H9 (cell line): ENCODE measurements at regions not wholly inside any gene's neighbourhood (a gene's known extent, or its start where the extent isn't known, plus 50 kb on each side); places are given as distances from the start of the nearest gene placed in this dataset.
A peak's percentile ranks its signal among the peaks of the same experiment; 100 is the strongest.

Experiments used
- DNase-seq: peaks from one replicate; pipeline ENCODE4 v3.0.0-alpha.2; 2017
- H2AFZ ChIP-seq: one replicate; pipeline ENCODE4 v1.6.1; 2013; ENCODE audit warnings: mild to moderate bottlenecking, low read length, control low read depth, moderate library complexity
- H2AK5ac ChIP-seq: 2 replicates; pipeline ENCODE4 v1.6.1; 2013; ENCODE audit warnings: low read length, control low read depth, mixed read lengths; ENCODE audit not compliant: insufficient read length
- H2BK120ac ChIP-seq: one replicate; pipeline ENCODE4 v1.6.1; 2013; ENCODE audit warnings: low read depth, mild to moderate bottlenecking, low read length, control low read depth, inconsistent platforms; ENCODE audit not compliant: poor library complexity, severe bottlenecking
- H2BK12ac ChIP-seq: 2 replicates; pipeline ENCODE4 v1.6.1; 2013; ENCODE audit warnings: low read length, control low read depth, mixed read lengths, low read depth; ENCODE audit not compliant: insufficient read length
- H2BK15ac ChIP-seq: 2 replicates; pipeline ENCODE4 v1.6.1; 2013; ENCODE audit warnings: low read depth, low read length, control low read depth
- H2BK20ac ChIP-seq: one replicate; pipeline ENCODE4 v1.6.1; 2013; ENCODE audit warnings: low read depth, mild to moderate bottlenecking, low read length, control low read depth, inconsistent platforms; ENCODE audit not compliant: poor library complexity, severe bottlenecking
- H2BK5ac ChIP-seq: 2 replicates; pipeline ENCODE4 v1.6.1; 2013; ENCODE audit warnings: low read length, control low read depth, mixed read lengths; ENCODE audit not compliant: insufficient read length
- H3K14ac ChIP-seq: 2 replicates; pipeline ENCODE4 v1.6.1; 2013; ENCODE audit warnings: low read length, control low read depth; ENCODE audit not compliant: insufficient read depth
- H3K18ac ChIP-seq: 2 replicates; pipeline ENCODE4 v1.6.1; 2013; ENCODE audit warnings: low read depth, mild to moderate bottlenecking, mixed read lengths, low read length, control low read depth; ENCODE audit not compliant: insufficient read length
- H3K23ac ChIP-seq: 2 replicates; pipeline ENCODE4 v1.6.1; 2013; ENCODE audit warnings: low read length, control low read depth, mixed read lengths, low read depth; ENCODE audit not compliant: insufficient read length
- H3K23me2 ChIP-seq: 2 replicates; pipeline ENCODE4 v1.6.1; 2013; ENCODE audit warnings: low read depth, mild to moderate bottlenecking, mixed read lengths, low read length, control low read depth; ENCODE audit not compliant: insufficient read length, poor library complexity, severe bottlenecking
- H3K27ac ChIP-seq: 2 replicates; pipeline ENCODE4 v1.5.1; 2013; ENCODE audit warnings: low read length, control low read depth, mixed read lengths, low read depth; ENCODE audit not compliant: insufficient read length
- H3K27me3 ChIP-seq: 2 replicates; pipeline ENCODE4 v1.6.1; 2013; ENCODE audit warnings: low read length, control low read depth, inconsistent platforms; ENCODE audit not compliant: insufficient read depth
- H3K4ac ChIP-seq: 2 replicates; pipeline ENCODE4 v1.6.1; 2013; ENCODE audit warnings: low read depth, mild to moderate bottlenecking, control low read depth, inconsistent platforms, low read length, moderate library complexity
- H3K4me1 ChIP-seq: 2 replicates; pipeline ENCODE4 v1.6.1; 2013; ENCODE audit warnings: low read length, control low read depth, inconsistent platforms; ENCODE audit not compliant: insufficient read depth
- H3K4me2 ChIP-seq: 2 replicates; pipeline ENCODE4 v1.6.1; 2013; ENCODE audit warnings: low read length, control low read depth, mixed read lengths; ENCODE audit not compliant: insufficient read length, insufficient read depth
- H3K56ac ChIP-seq: 2 replicates; pipeline ENCODE4 v1.6.1; 2013; ENCODE audit warnings: low read depth, mild to moderate bottlenecking, mixed read lengths, low read length, control low read depth; ENCODE audit not compliant: insufficient read length
- H3K79me1 ChIP-seq: 2 replicates; pipeline ENCODE4 v1.6.1; 2013; ENCODE audit warnings: low read depth, mild to moderate bottlenecking, moderate library complexity, low read length, control low read depth, inconsistent platforms; ENCODE audit not compliant: insufficient read depth, poor library complexity, severe bottlenecking
- H3K79me2 ChIP-seq: 2 replicates; pipeline ENCODE4 v1.6.1; 2013; ENCODE audit warnings: low read length, control low read depth, inconsistent platforms; ENCODE audit not compliant: insufficient read depth
- H3K9ac ChIP-seq: 2 replicates; pipeline ENCODE4 v1.6.1; 2013; ENCODE audit warnings: low read length, control low read depth, mixed read lengths; ENCODE audit not compliant: insufficient read length; ENCODE audit errors: extremely low read depth
- H3K9me3 ChIP-seq: one replicate; pipeline ENCODE4 v1.6.1; 2013; ENCODE audit warnings: low read depth, low read length, inconsistent platforms; ENCODE audit not compliant: control insufficient read depth
- H3T11ph ChIP-seq: one replicate; pipeline ENCODE4 v1.6.1; 2013; ENCODE audit warnings: mild to moderate bottlenecking, low read length, control low read depth, inconsistent platforms
- H4K20me1 ChIP-seq: one replicate; pipeline ENCODE4 v1.6.1; 2013; ENCODE audit not compliant: control insufficient read depth, insufficient read length, insufficient read depth
- H4K5ac ChIP-seq: 2 replicates; pipeline ENCODE4 v1.6.1; 2013; ENCODE audit warnings: low read depth, mild to moderate bottlenecking, mixed read lengths, low read length, control low read depth; ENCODE audit not compliant: insufficient read length
- H4K8ac ChIP-seq: replicated peaks from 2 replicates; pipeline ENCODE4 v1.6.1; 2013; ENCODE audit warnings: low read length, control low read depth, mixed read lengths, low read depth; ENCODE audit not compliant: insufficient read length
- H4K91ac ChIP-seq: 2 replicates; pipeline ENCODE4 v1.6.1; 2013; ENCODE audit warnings: low read depth, mild to moderate bottlenecking, moderate library complexity, mixed read lengths, low read length, control low read depth; ENCODE audit not compliant: insufficient read length
- H3K27ac Mint-ChIP-seq, 3 experiments: 2 replicates in 2 of 3; 3 replicates in 1 of 3; pipeline ENCODE4 v1.8.0; 2020 to 2021; ENCODE audit warnings: mixed read lengths in 3 of 3, mild to moderate bottlenecking in 1 of 3, moderate library complexity in 1 of 3
- H3K27me3 Mint-ChIP-seq: 2 replicates; pipeline ENCODE4 v1.8.0; 2021; ENCODE audit warnings: low read depth, mild to moderate bottlenecking, moderate library complexity, mixed read lengths
- H3K36me3 Mint-ChIP-seq, 3 experiments: 2 replicates in 2 of 3; 3 replicates in 1 of 3; pipeline ENCODE4 v1.8.0; 2020 to 2021; ENCODE audit warnings: low read depth in 3 of 3, mixed read lengths in 3 of 3; ENCODE audit not compliant: insufficient read depth in 1 of 3
- H3K4me1 Mint-ChIP-seq, 2 experiments: 2 replicates each; pipeline ENCODE4 v1.8.0; 2020; ENCODE audit warnings: mixed read lengths in 2 of 2
- H3K4me3 Mint-ChIP-seq, 2 experiments: 2 replicates in 1 of 2; 3 replicates in 1 of 2; pipeline ENCODE4 v1.8.0; 2020 to 2021; ENCODE audit warnings: mild to moderate bottlenecking in 2 of 2, mixed read lengths in 2 of 2, moderate library complexity in 1 of 2
- H3K9me3 Mint-ChIP-seq, 2 experiments: 2 replicates in 1 of 2; 3 replicates in 1 of 2; pipeline ENCODE4 v1.8.0; 2020; ENCODE audit warnings: mild to moderate bottlenecking in 2 of 2, mixed read lengths in 2 of 2, moderate library complexity in 1 of 2
- CTCF ChIP-seq: fragments of 200-600 bp; sonication (generic); conservative IDR thresholded peaks from 3 replicates; pipeline ENCODE4 v1.8.0; 2021; ENCODE audit warnings: antibody characterized with exemption, mild to moderate bottlenecking
- WGBS: extraction: QIAGEN DNeasy Blood & Tissue Kit; methylation state at CpG from one replicate; pipeline ENCODE4 v1.1.7; 2013; ENCODE audit warnings: missing lambda C conversion rate, low lambda C conversion rate, mixed read lengths; ENCODE audit not compliant: insufficient read length; ENCODE audit errors: extremely low coverage; 5-methylcytosine and 5-hydroxymethylcytosine counted together

GRCh38 chr2:239836021-239836765 lies 188.9 kb downstream of the NDUFA10 start:
- no peak overlapping the region for H3K56ac ChIP-seq
- H2BK5ac ChIP-seq: no peak overlapping the region
- H3K14ac ChIP-seq: peak overlapping the region; percentile 29; the same call in 1 of the 2 replicates
- H2BK12ac ChIP-seq: no peak overlapping the region
- no peak overlapping the region for H4K5ac ChIP-seq
- no peak overlapping the region for H3K18ac ChIP-seq
- no peak overlapping the region for H3K4ac ChIP-seq
- Mint-ChIP-seq H3K9me3 (peaks cover 0 to 2% of the 10 kb centered on the region in 2 experiments; a peak in 3 of 5 replicates), H3K36me3 (peaks cover 0 to 4% (median 0%) of the 10 kb centered on the region in 3 experiments; a peak in 1 of 7 replicates), H3K4me3 (no peak overlapping the region), H3K27me3 (peaks cover 11% of the 10 kb centered on the region), H3K27ac (no peak overlapping the region), H3K4me1 (peaks cover 10% of the 10 kb centered on the region in 2 experiments)
- no peak overlapping the region for H3K9ac ChIP-seq
- no peak for DNase-seq
- TF ChIP-seq CTCF: no peak
- H3K9me3 ChIP-seq: no peaks in the 10 kb centered on the region
- H2BK20ac ChIP-seq: no peak overlapping the region
- H3K23ac ChIP-seq: no peak overlapping the region
- no peaks in the 10 kb centered on the region for H3K27me3 ChIP-seq
- no peak overlapping the region for H3K27ac ChIP-seq
- H3K4me2 ChIP-seq: no peak overlapping the region
- no CpG with 5 or more reads among the region's 7 CpGs for WGBS
- no peak overlapping the region for H2AFZ ChIP-seq
- H4K91ac ChIP-seq: no peak overlapping the region
- no peak overlapping the region for H4K8ac ChIP-seq
- H3K79me2 ChIP-seq: no peaks in the 10 kb centered on the region
- no peaks in the 10 kb centered on the region for H3K23me2 ChIP-seq
- H2BK120ac ChIP-seq: no peak overlapping the region
- no peaks in the 10 kb centered on the region for H3K4me1 ChIP-seq
- H4K20me1 ChIP-seq: no peaks in the 10 kb centered on the region
- H3K79me1 ChIP-seq: no peaks in the 10 kb centered on the region
- no peak overlapping the region for H2BK15ac ChIP-seq
- H3T11ph ChIP-seq: no peak overlapping the region
- H2AK5ac ChIP-seq: no peak overlapping the region
